Neural progenitor cell (in vitro differentiated cells): ENCODE measurements at regions not wholly inside any gene's neighbourhood (a gene's known extent, or its start where the extent isn't known, plus 50 kb on each side); places are given as distances from the start of the nearest gene placed in this dataset.

Experiments used
- DNase-seq: peaks from one replicate; pipeline ENCODE4 v3.0.0-alpha.2; 2016; ENCODE audit warnings: low spot score
- H2AFZ ChIP-seq: fragments of 200-600 bp; sonication (generic); replicated peaks from 2 replicates; pipeline ENCODE4 v1.6.1; 2016; ENCODE audit warnings: antibody characterized with exemption
- H3F3A ChIP-seq: fragments of 200-600 bp; sonication (generic); 2 replicates; pipeline ENCODE4 v1.6.1; 2016; ENCODE audit warnings: antibody characterized with exemption, low read depth
- H3K27ac ChIP-seq: fragments of 200-600 bp; sonication (generic); 2 replicates; pipeline ENCODE4 v1.5.1; 2016; ENCODE audit warnings: mild to moderate bottlenecking
- H3K27me3 ChIP-seq: fragments of 200-600 bp; sonication (generic); 2 replicates; pipeline ENCODE4 v1.6.1; 2016; ENCODE audit warnings: mild to moderate bottlenecking, moderate library complexity
- H3K36me3 ChIP-seq: fragments of 200-600 bp; sonication (generic); 2 replicates; pipeline ENCODE4 v1.5.1; 2016
- H3K4me1 ChIP-seq: fragments of 200-600 bp; sonication (generic); 2 replicates; pipeline ENCODE4 v1.6.1; 2016; ENCODE audit warnings: mixed run types
- H3K4me2 ChIP-seq: fragments of 200-600 bp; sonication (generic); 2 replicates; pipeline ENCODE4 v1.6.1; 2016
- H3K4me3 ChIP-seq: fragments of 200-600 bp; sonication (generic); 2 replicates; pipeline ENCODE4 v1.5.1; 2016
- H3K79me2 ChIP-seq: fragments of 200-600 bp; sonication (generic); 2 replicates; pipeline ENCODE4 v1.6.1; 2016; ENCODE audit warnings: low read depth
- H3K9ac ChIP-seq: fragments of 200-600 bp; sonication (generic); 2 replicates; pipeline ENCODE4 v1.6.1; 2016
- H3K9me3 ChIP-seq: fragments of 200-600 bp; sonication (generic); 2 replicates; pipeline ENCODE4 v1.5.1; 2016; ENCODE audit warnings: low read depth
- H4K20me1 ChIP-seq: fragments of 200-600 bp; sonication (generic); 2 replicates; pipeline ENCODE4 v1.6.1; 2016; ENCODE audit warnings: low read depth
- H3K27ac Mint-ChIP-seq: 3 replicates; pipeline ENCODE4 v1.8.0; 2021; ENCODE audit warnings: mixed read lengths
- H3K27me3 Mint-ChIP-seq: 2 replicates; pipeline ENCODE4 v1.8.0; 2022; ENCODE audit warnings: low read depth, mild to moderate bottlenecking, inconsistent platforms, moderate library complexity, mixed read lengths; ENCODE audit not compliant: insufficient read depth
- H3K36me3 Mint-ChIP-seq: 3 replicates; pipeline ENCODE4 v1.8.0; 2021; ENCODE audit warnings: mixed read lengths
- H3K4me1 Mint-ChIP-seq: 3 replicates; pipeline ENCODE4 v1.8.0; 2021; ENCODE audit warnings: mixed read lengths
- H3K4me3 Mint-ChIP-seq: 3 replicates; pipeline ENCODE4 v1.8.0; 2021; ENCODE audit warnings: mild to moderate bottlenecking, moderate library complexity, mixed read lengths
- H3K9me3 Mint-ChIP-seq: 3 replicates; pipeline ENCODE4 v1.8.0; 2020; ENCODE audit warnings: mixed read lengths
- EZH2 ChIP-seq: fragments of 200-600 bp; sonication (generic); IDR thresholded peaks from 2 replicates; pipeline ENCODE4 v1.6.1; 2017; ENCODE audit warnings: antibody characterized with exemption, mild to moderate bottlenecking, moderate library complexity
- EZH2phosphoT487 ChIP-seq: fragments of 200-600 bp; sonication (generic); IDR thresholded peaks from 2 replicates; pipeline ENCODE4 v1.6.1; 2017; ENCODE audit warnings: antibody characterized with exemption
- TF ChIP-seq, protein P1 (sequence below): fragments of 200-600 bp; sonication (generic); IDR thresholded peaks from 2 replicates; pipeline ENCODE4 v1.5.1; 2017; ENCODE audit warnings: antibody characterized with exemption, mild to moderate bottlenecking

DNA sequence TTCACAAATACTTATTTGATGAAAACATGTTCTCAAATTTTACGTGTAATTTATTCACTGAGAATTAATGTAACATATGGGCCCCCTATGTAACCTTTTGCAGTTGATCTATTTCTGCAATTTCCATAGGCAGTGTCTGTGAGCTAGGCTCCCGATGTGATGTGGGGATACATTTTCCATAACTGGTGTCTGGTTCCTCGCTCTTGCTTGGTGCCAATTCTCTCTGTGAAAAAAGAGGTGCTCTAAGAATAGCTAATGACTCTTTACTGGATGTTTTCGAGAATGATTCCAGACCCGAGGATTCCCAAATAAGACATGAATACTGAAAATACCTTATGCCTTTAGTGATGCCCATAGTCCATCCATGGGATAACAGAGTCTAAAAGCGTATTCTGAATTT lies 286.7 kb upstream of the FZD8 start:
- Mint-ChIP-seq H3K9me3 (no peaks in the 10 kb centered on the region), H3K36me3 (no peaks in the 10 kb centered on the region), H3K4me3 (no peak overlapping the region), H3K27ac (no peak overlapping the region), H3K4me1 (peaks cover 29% of the 10 kb centered on the region), H3K27me3 (no peaks in the 10 kb centered on the region)
- H3K9me3 ChIP-seq: no peaks in the 10 kb centered on the region
- H3K36me3 ChIP-seq: no peaks in the 10 kb centered on the region
- H3K27me3 ChIP-seq: no peaks in the 10 kb centered on the region
- H3K9ac ChIP-seq: no peak overlapping the region
- H3K27ac ChIP-seq: no peak overlapping the region
- no peak for TF ChIP-seq EZH2
- no peak overlapping the region for H3K4me3 ChIP-seq
- no peak overlapping the region for H2AFZ ChIP-seq
- H3K79me2 ChIP-seq: no peaks in the 10 kb centered on the region
- no peak for DNase-seq
- H3F3A ChIP-seq: no peaks in the 10 kb centered on the region
- no peak overlapping the region for H3K4me2 ChIP-seq
- peaks cover 28% of the 10 kb centered on the region for H3K4me1 ChIP-seq
- H4K20me1 ChIP-seq: no peaks in the 10 kb centered on the region

GRCh38 chr10:35927990-35928488 lies 285.9 kb upstream of the FZD8 start:
- no peak overlapping the region for H3K27ac ChIP-seq
- no peak overlapping the region for H3K27ac Mint-ChIP-seq
- H3K4me3 Mint-ChIP-seq: no peak overlapping the region
- H3K27me3 Mint-ChIP-seq: no peaks in the 10 kb centered on the region
- H4K20me1 ChIP-seq: no peaks in the 10 kb centered on the region
- H3K36me3 Mint-ChIP-seq: no peaks in the 10 kb centered on the region
- H3K79me2 ChIP-seq: no peaks in the 10 kb centered on the region
- TF ChIP-seq EZH2 (no peak), EZH2phosphoT487 (no peak)
- TF ChIP-seq, protein P1, sequence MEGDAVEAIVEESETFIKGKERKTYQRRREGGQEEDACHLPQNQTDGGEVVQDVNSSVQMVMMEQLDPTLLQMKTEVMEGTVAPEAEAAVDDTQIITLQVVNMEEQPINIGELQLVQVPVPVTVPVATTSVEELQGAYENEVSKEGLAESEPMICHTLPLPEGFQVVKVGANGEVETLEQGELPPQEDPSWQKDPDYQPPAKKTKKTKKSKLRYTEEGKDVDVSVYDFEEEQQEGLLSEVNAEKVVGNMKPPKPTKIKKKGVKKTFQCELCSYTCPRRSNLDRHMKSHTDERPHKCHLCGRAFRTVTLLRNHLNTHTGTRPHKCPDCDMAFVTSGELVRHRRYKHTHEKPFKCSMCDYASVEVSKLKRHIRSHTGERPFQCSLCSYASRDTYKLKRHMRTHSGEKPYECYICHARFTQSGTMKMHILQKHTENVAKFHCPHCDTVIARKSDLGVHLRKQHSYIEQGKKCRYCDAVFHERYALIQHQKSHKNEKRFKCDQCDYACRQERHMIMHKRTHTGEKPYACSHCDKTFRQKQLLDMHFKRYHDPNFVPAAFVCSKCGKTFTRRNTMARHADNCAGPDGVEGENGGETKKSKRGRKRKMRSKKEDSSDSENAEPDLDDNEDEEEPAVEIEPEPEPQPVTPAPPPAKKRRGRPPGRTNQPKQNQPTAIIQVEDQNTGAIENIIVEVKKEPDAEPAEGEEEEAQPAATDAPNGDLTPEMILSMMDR: no peak
- H3F3A ChIP-seq: no peaks in the 10 kb centered on the region
- peaks cover 28% of the 10 kb centered on the region for H3K4me1 ChIP-seq
- H3K4me2 ChIP-seq: no peak overlapping the region
- no peaks in the 10 kb centered on the region for H3K27me3 ChIP-seq
- no peak overlapping the region for H3K9ac ChIP-seq
- no peak overlapping the region for H2AFZ ChIP-seq
- no peak overlapping the region for H3K4me3 ChIP-seq
- H3K9me3 Mint-ChIP-seq: no peaks in the 10 kb centered on the region
- no peaks in the 10 kb centered on the region for H3K9me3 ChIP-seq
- DNase-seq: no peak
- H3K36me3 ChIP-seq: no peaks in the 10 kb centered on the region
- peaks cover 27% of the 10 kb centered on the region for H3K4me1 Mint-ChIP-seq

- H3K36me3 Mint-ChIP-seq: no peaks in the 10 kb centered on the region
- no peak overlapping the region for H3K4me2 ChIP-seq
- H3K27ac Mint-ChIP-seq: no peak overlapping the region
- H3K27ac ChIP-seq: no peak overlapping the region
- no peak overlapping the region for H2AFZ ChIP-seq
- no peaks in the 10 kb centered on the region for H3K27me3 Mint-ChIP-seq
- DNase-seq: no peak
- H3K4me3 Mint-ChIP-seq: no peak overlapping the region
- no peaks in the 10 kb centered on the region for H3K27me3 ChIP-seq
- H3K9me3 ChIP-seq: no peaks in the 10 kb centered on the region
- H3K36me3 ChIP-seq: no peaks in the 10 kb centered on the region
- H3K9me3 Mint-ChIP-seq: no peaks in the 10 kb centered on the region
- TF ChIP-seq, protein P1: no peak
- no peak for TF ChIP-seq EZH2
- TF ChIP-seq EZH2phosphoT487: no peak
- no peaks in the 10 kb centered on the region for H3F3A ChIP-seq
- no peak overlapping the region for H3K4me3 ChIP-seq
- no peak overlapping the region for H3K9ac ChIP-seq
- H3K79me2 ChIP-seq: no peaks in the 10 kb centered on the region
- peaks cover 28% of the 10 kb centered on the region for H3K4me1 ChIP-seq
- peaks cover 32% of the 10 kb centered on the region for H3K4me1 Mint-ChIP-seq
- H4K20me1 ChIP-seq: no peaks in the 10 kb centered on the region
These were observed 285.2 kb upstream of the FZD8 start for GRCh38 chr10:35927341-35927740.

GRCh38 chr10:35926846-35927245 lies 284.8 kb upstream of the FZD8 start:
- Histone ChIP-seq H3K79me2 (no peaks in the 10 kb centered on the region), H3K9me3 (no peaks in the 10 kb centered on the region), H3K27me3 (no peaks in the 10 kb centered on the region), H3K4me3 (no peak overlapping the region), H3K27ac (no peak overlapping the region), H3K4me2 (peak overlapping the region; percentile 21), H3F3A (no peaks in the 10 kb centered on the region), H2AFZ (no peak overlapping the region), H3K9ac (no peak overlapping the region), H3K4me1 (peaks cover 28% of the 10 kb centered on the region), H4K20me1 (no peaks in the 10 kb centered on the region), H3K36me3 (no peaks in the 10 kb centered on the region)
- Mint-ChIP-seq H3K9me3 (no peaks in the 10 kb centered on the region), H3K27ac (no peak overlapping the region), H3K36me3 (no peaks in the 10 kb centered on the region), H3K27me3 (no peaks in the 10 kb centered on the region), H3K4me1 (peaks cover 32% of the 10 kb centered on the region), H3K4me3 (no peak overlapping the region)
- DNase-seq: no peak
- TF ChIP-seq, protein P1: no peak
- TF ChIP-seq EZH2 (no peak), EZH2phosphoT487 (no peak)
